Stomach (tissue), 8 donors: ENCODE measurements at regions not wholly inside any gene's neighbourhood (a gene's known extent, or its start where the extent isn't known, plus 50 kb on each side); places are given as distances from the start of the nearest gene placed in this dataset.
A peak's percentile ranks its signal among the peaks of the same experiment; 100 is the strongest.

Source experiments
- DNase-seq, 2 donors: peaks; one replicate each; pipeline versions ENCODE4 v3.0.0 to v3.0.0-alpha.2; 2013 to 2019
- H3K27ac ChIP-seq, 5 donors: fragments of 200-600 bp in 4 of 5; sonication (generic) in 4 of 5; one replicate each; pipeline ENCODE4 v1.5.1; 2013 to 2019; ENCODE audit warnings: mild to moderate bottlenecking in 1 of 5, moderate library complexity in 1 of 5
- H3K27me3 ChIP-seq, 3 donors: fragments of 200-600 bp; sonication (generic); one replicate each; pipeline ENCODE4 v1.5.1; 2017 to 2019; ENCODE audit warnings: mixed run types in 1 of 3
- H3K36me3 ChIP-seq, 4 donors: fragments of 200-600 bp; sonication (generic); 1 replicate in 3 of 4; 2 replicates in 1 of 4; pipeline ENCODE4 v1.5.1; 2016 to 2019
- H3K4me1 ChIP-seq, 4 donors: fragments of 200-600 bp; sonication (generic); one replicate each; pipeline ENCODE4 v1.5.1; 2016 to 2019
- H3K4me3 ChIP-seq, 4 donors: fragments of 200-600 bp; sonication (generic) in 3 of 4; one replicate each; pipeline ENCODE4 v1.5.1; 2016 to 2019; ENCODE audit warnings: mild to moderate bottlenecking in 1 of 4
- H3K9me3 ChIP-seq, 4 donors: fragments of 200-600 bp; sonication (generic); one replicate each; pipeline ENCODE4 v1.5.1; 2016 to 2019
- CTCF ChIP-seq, 7 experiments: fragments of 450-650 bp in 4 of 7; fragments of 200-600 bp in 3 of 7; sonication (generic) in 3 of 7; IDR thresholded peaks; one replicate each; pipeline ENCODE4 v1.5.1; 2016 to 2019; ENCODE audit warnings: antibody characterized with exemption in 7 of 7, control low read depth in 2 of 7, mild to moderate bottlenecking in 1 of 7
- EP300 ChIP-seq: sonication (generic); formaldehyde crosslinking; IDR thresholded peaks from one replicate; pipeline ENCODE4 v1.6.1; 2017; ENCODE audit warnings: antibody characterized with exemption
- POLR2A ChIP-seq, 4 donors: fragments of 450-650 bp; IDR thresholded peaks; one replicate each; pipeline ENCODE4 v1.6.1; 2016; ENCODE audit warnings: antibody characterized with exemption in 4 of 4, control low read depth in 2 of 4, mild to moderate bottlenecking in 1 of 4, moderate library complexity in 1 of 4
- POLR2AphosphoS5 ChIP-seq, 3 donors: sonication (generic); formaldehyde crosslinking; IDR thresholded peaks; one replicate each; pipeline ENCODE4 v1.6.1; 2016; ENCODE audit warnings: antibody characterized with exemption in 3 of 3
- WGBS, 5 donors: extraction: QIAGEN DNeasy Blood & Tissue Kit in 3 of 5; methylation state at CpG; one replicate each; pipeline versions ENCODE4 v1.1.5 to v1.1.7; 2013 to 2018; 5-methylcytosine and 5-hydroxymethylcytosine counted together
- intact Hi-C: fragments of 100-400 bp; cut with DNase I; formaldehyde crosslinking; loops from one replicate; pipeline ENCODE4 v1.15.1; 2023; ENCODE audit warnings: low total_unique reads
- donor health status: healthy with polysubstance abuse.
- donor health status: Bipolar disorder and iron deficiency.
- donor health status: healthy.

GRCh38 chr11:116192509-116193210 lies 580.1 kb downstream of the BUD13 start:
- intact Hi-C loops = no loop called here
- H3K36me3 ChIP-seq = no peaks in the 10 kb centered on the region
- H3K27me3 ChIP-seq = peaks cover 0 to 22% (median 8%) of the 10 kb centered on the region in 3 donors
- H3K27ac ChIP-seq = peak overlapping the region in 3 of 5 donors; percentile 66 to 67 (median 66)
- H3K4me1 ChIP-seq = peaks cover 7 to 21% (median 18%) of the 10 kb centered on the region in 4 donors
- peak overlapping the region; percentile 44 to 52 (median 52) for H3K4me3 ChIP-seq
- peak in 1 of 2 donors; percentile 43 for DNase-seq
- 24 to 36% (median 27%) methylated on average over 7 to 12 of the region's 12 CpGs for WGBS, 5 donors
- no peaks in the 10 kb centered on the region for H3K9me3 ChIP-seq
- TF ChIP-seq CTCF (IDR thresholded peaks at IDR 0.05) (no peak), POLR2A (IDR thresholded peaks at IDR 0.05) (no peak)

DNA sequence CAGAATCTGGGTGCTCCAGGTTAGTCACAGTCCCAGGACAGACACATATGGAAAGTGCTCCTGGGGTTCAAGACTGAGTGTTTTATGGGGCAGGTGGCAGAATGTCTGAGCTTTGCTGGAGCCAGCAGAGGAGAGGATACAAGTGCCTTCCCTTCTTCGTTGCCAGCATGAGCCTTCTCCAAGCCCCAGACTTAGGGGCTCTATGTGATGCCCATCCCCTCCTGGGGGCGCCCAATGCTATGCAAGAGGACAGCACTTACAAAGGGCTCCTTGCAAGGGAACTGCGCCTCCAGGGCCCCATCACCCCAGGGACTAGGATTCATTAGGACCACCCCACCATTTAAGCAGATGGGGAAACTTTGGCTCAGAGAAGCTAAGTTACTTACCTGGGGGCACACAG lies 581.9 kb downstream of the BUD13 start:
- intact Hi-C loops = no loop called here
- no peak for DNase-seq
- 85 to 95% (median 90%) methylated on average over 2 to 3 of the region's 3 CpGs for WGBS, 5 donors
- Histone ChIP-seq H3K27me3 (peaks cover 0 to 22% (median 8%) of the 10 kb centered on the region in 3 donors), H3K4me3 (no peak overlapping the region), H3K4me1 (peaks cover 7 to 21% (median 18%) of the 10 kb centered on the region in 4 donors), H3K27ac (no peak overlapping the region), H3K36me3 (no peaks in the 10 kb centered on the region), H3K9me3 (no peaks in the 10 kb centered on the region)
- TF ChIP-seq EP300 = no peak
- TF ChIP-seq POLR2A (IDR thresholded peaks at IDR 0.05) = no peak
- TF ChIP-seq CTCF (IDR thresholded peaks at IDR 0.05) = no peak
- no peak for TF ChIP-seq POLR2AphosphoS5 (IDR thresholded peaks at IDR 0.05)

- DNase-seq = no peak
- H3K27ac ChIP-seq = no peak overlapping the region
- H3K27me3 ChIP-seq = peaks cover 0 to 22% (median 8%) of the 10 kb centered on the region in 3 donors
- WGBS, 5 donors = 59 to 68% (median 62%) methylated on average over 10 of the region's 10 CpGs
- intact Hi-C loops = no loop called here
- TF ChIP-seq POLR2AphosphoS5 (IDR thresholded peaks at IDR 0.05) (no peak), EP300 (no peak), CTCF (IDR thresholded peaks at IDR 0.05) (no peak), POLR2A (IDR thresholded peaks at IDR 0.05) (no peak)
- no peak overlapping the region for H3K4me3 ChIP-seq
- H3K4me1 ChIP-seq = peaks cover 7 to 21% (median 18%) of the 10 kb centered on the region in 4 donors
- no peaks in the 10 kb centered on the region for H3K9me3 ChIP-seq
- no peaks in the 10 kb centered on the region for H3K36me3 ChIP-seq
Measured at GRCh38 chr11:116189408-116190170, 583.2 kb downstream of the BUD13 start.

DNA sequence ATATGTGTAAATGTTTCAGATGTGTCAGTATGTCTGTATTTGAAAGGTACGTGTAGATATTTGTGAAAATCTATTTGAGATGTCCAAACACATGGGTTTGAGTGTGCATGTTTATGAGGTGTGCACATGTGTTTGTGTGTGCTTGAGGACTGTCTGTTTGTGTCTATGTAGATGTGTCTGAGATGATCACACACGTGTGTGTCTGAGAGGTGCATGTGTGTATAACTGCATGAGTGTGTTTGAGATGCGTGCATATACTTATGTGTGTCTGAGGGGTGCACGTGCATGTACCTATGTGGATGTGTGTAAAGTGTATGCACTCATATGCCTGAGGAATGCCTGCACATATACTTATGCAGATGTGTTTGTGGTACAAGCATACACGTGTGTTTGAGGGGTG lies 584.4 kb downstream of the BUD13 start:
- Histone ChIP-seq H3K4me1 (peaks cover 7 to 9% (median 8%) of the 10 kb centered on the region in 4 donors), H3K4me3 (no peak overlapping the region), H3K9me3 (no peaks in the 10 kb centered on the region), H3K36me3 (no peaks in the 10 kb centered on the region), H3K27ac (no peak overlapping the region), H3K27me3 (peaks cover 0 to 9% (median 8%) of the 10 kb centered on the region in 3 donors)
- intact Hi-C loops = no loop called here
- 70 to 86% (median 84%) methylated on average over 5 of the region's 5 CpGs for WGBS, 5 donors
- TF ChIP-seq POLR2AphosphoS5 (IDR thresholded peaks at IDR 0.05) = no peak
- no peak for TF ChIP-seq EP300
- TF ChIP-seq CTCF (IDR thresholded peaks at IDR 0.05) = no peak
- TF ChIP-seq POLR2A (IDR thresholded peaks at IDR 0.05) = no peak
- DNase-seq = no peak
